ENCODE measurements at regions not wholly inside any gene's neighbourhood (a gene's known extent, or its start where the extent isn't known, plus 50 kb on each side); places are given as distances from the start of the nearest gene placed in this dataset.

DNA sequence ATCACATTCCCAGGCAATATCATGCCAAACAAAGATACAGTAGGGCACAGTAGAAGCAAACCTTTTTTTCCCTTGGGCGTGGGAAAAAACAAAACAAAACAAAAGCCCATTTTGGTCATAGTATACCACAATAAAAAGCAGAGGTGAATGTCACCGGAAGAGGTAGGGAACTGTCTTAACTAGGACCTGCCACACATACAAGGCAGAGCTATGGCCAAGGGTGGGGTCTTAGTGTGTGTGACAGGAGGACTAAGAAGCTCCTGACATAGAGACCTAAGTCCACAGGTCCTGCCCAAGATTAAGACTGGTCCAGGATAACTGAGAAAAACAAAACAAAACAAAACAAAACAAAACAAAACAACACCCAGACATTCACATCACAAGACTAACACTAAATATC lies 441.2 kb upstream of the DSEL start:
- TF ChIP-seq POLR2A (IDR thresholded peaks at IDR 0.05), result no peak
- no peak for TF ChIP-seq POLR2AphosphoS5 (IDR thresholded peaks at IDR 0.05)
- no peak for TF ChIP-seq CTCF (IDR thresholded peaks at IDR 0.05)
